ENCODE measurements at regions not wholly inside any gene's neighbourhood (a gene's known extent, or its start where the extent isn't known, plus 50 kb on each side); places are given as distances from the start of the nearest gene placed in this dataset.

DNA sequence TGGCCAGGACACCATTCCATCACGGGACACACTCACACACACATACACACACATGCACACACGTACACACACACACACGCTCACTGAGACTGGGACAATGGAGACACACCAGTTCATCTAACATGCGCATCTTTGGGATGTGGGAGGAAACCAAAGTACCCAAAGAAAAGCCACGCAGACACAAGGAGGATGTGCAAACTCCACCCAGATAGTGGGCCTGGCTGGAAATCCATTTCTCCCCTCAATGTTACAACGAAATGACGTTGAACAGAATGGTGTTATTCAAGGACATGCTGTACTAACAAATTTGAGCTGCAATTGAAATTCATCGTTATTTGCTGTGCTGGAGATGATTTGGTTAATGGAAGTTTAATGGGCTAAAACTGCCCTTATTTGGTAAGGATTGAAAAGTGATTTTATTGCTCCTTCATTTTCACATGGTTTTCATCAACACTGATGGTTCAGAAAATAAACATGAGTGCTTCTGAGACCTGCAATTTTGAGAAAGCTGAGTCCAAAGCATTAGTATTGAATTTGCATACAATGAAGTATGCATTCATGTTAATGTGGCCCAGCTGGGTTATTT is 110.0 kb downstream of the KCNE4 start:
- no peak overlapping the region for H3K27ac ChIP-seq (ENCODE audit: low read depth, low read length)
- POLR2A ChIA-PET, result no interaction called here
- no peaks in the 10 kb centered on the region for H3K27me3 ChIP-seq (ENCODE audit: control insufficient read depth, insufficient read depth, low read length)
- TF ChIP-seq CTCF (IDR thresholded peaks at IDR 0.05; ENCODE audit: low read depth, low read length), result no peak
- CTCF ChIA-PET, result no interaction called here
- H3K4me3 ChIP-seq (ENCODE audit: low read depth, low read length), result no peak overlapping the region
- DNase-seq (ENCODE audit: low read depth, low spot score), result no peak
- H3K9me3 ChIP-seq (ENCODE audit: control insufficient read depth, insufficient read depth, low read length), result no peaks in the 10 kb centered on the region

DNA sequence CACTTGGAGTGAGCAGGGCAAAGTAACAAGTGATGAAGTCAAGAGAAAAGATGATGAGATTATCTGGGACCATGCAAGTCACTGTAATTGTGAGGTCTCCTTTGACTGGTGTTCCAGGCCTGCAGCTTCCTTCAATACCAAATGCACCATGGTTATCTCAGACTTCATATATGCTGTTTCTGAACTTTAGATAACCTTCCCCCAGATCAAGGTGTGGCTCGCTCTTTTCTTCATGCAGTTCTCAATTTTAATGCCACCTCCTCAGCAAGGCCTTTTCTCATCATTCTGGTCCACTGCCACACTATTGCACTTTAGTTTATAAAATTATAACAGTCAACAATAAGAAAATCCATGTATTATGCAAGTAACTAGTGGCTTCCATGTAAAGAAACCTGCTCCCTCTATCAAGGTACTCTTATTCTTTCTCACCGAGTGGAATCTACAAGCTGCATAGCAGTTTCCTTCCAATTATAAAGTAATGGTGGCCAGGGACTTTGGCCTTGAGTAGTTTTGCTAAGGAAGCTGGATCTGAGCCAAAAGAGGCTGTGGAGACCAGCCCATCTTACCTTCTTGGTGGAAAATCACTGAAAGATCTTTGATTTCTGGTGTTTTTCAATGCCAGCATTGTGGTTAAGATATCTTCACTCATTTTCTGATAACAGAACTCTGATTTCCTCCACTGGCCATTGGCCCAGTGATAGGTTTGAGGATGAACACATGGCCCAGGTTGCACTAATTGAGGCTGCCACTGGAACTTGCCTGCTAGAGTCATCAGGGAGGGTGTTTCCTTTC is 113.6 kb downstream of the KCNE4 start:
- CTCF ChIA-PET, result no interaction called here
- Histone ChIP-seq H3K9me3 (ENCODE audit: control insufficient read depth, insufficient read depth, low read length) (no peaks in the 10 kb centered on the region), H3K27ac (ENCODE audit: low read depth, low read length) (no peak overlapping the region), H3K4me3 (ENCODE audit: low read depth, low read length) (no peak overlapping the region), H3K27me3 (ENCODE audit: control insufficient read depth, insufficient read depth, low read length) (no peaks in the 10 kb centered on the region)
- POLR2A ChIA-PET, result no interaction called here
- TF ChIP-seq CTCF (IDR thresholded peaks at IDR 0.05; ENCODE audit: low read depth, low read length), result no peak
- DNase-seq (ENCODE audit: low read depth, low spot score), result no peak

- Histone ChIP-seq H3K9me3 (ENCODE audit: control insufficient read depth, insufficient read depth, low read length) (no peaks in the 10 kb centered on the region), H3K27me3 (ENCODE audit: control insufficient read depth, insufficient read depth, low read length) (no peaks in the 10 kb centered on the region), H3K4me3 (ENCODE audit: low read depth, low read length) (no peak overlapping the region), H3K27ac (ENCODE audit: low read depth, low read length) (no peak overlapping the region)
- DNase-seq (ENCODE audit: low read depth, low spot score), result no peak
- ChIA-PET CTCF (no interaction called here), POLR2A (no interaction called here)
- TF ChIP-seq CTCF (IDR thresholded peaks at IDR 0.05; ENCODE audit: low read depth, low read length), result no peak
Measured at GRCh38 chr2:223166215-223166493, 114.2 kb downstream of the KCNE4 start.

DNA sequence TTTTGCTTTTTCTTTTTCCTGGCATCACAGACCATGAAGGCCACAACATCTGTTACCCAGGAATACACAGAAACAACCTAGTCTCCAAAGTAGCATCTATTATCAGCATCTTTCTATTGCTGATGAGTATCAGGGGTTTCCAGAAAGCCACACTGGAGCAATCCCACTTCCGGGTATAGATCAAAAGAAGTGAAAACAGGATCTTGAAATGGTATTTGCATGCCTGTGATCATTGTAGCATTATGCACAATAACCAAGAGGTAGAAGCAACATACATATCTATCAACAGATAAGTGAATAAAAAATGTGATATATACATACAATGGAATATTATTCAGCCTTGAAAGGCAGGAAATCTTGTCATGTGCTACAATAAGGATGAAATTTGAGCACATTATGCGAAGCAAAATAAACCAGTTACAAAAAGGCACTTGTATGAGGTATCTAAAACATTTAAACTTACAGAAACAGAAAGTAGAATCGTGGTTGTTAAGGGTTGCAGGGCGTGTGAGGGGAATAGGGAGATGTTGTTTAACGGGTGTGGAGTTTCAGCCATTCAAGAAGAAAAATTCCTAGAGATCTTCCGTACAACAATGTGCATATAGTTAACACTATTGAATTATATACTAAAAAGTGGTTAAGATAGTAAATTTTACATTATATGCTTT is 115.1 kb downstream of the KCNE4 start:
- Histone ChIP-seq H3K4me3 (ENCODE audit: low read depth, low read length) (no peak overlapping the region), H3K9me3 (ENCODE audit: control insufficient read depth, insufficient read depth, low read length) (no peaks in the 10 kb centered on the region), H3K27me3 (ENCODE audit: control insufficient read depth, insufficient read depth, low read length) (no peaks in the 10 kb centered on the region), H3K27ac (ENCODE audit: low read depth, low read length) (no peak overlapping the region)
- CTCF ChIA-PET, result no interaction called here
- POLR2A ChIA-PET, result no interaction called here
- no peak for TF ChIP-seq CTCF (IDR thresholded peaks at IDR 0.05; ENCODE audit: low read depth, low read length)
- DNase-seq (ENCODE audit: low read depth, low spot score), result no peak

GRCh38 chr2:223169830-223170605 is 118.0 kb downstream of the KCNE4 start:
- POLR2A ChIA-PET, result no interaction called here
- Histone ChIP-seq H3K27me3 (ENCODE audit: control insufficient read depth, insufficient read depth, low read length) (no peaks in the 10 kb centered on the region), H3K9me3 (ENCODE audit: control insufficient read depth, insufficient read depth, low read length) (no peaks in the 10 kb centered on the region), H3K27ac (ENCODE audit: low read depth, low read length) (no peak overlapping the region), H3K4me3 (ENCODE audit: low read depth, low read length) (no peak overlapping the region)
- CTCF ChIA-PET, result no interaction called here
- TF ChIP-seq CTCF (IDR thresholded peaks at IDR 0.05; ENCODE audit: low read depth, low read length), result no peak
- no peak for DNase-seq (ENCODE audit: low read depth, low spot score)

All from AG04450 (cell line).